ENCODE measurements at regions not wholly inside any gene's neighbourhood (a gene's known extent, or its start where the extent isn't known, plus 50 kb on each side); places are given as distances from the start of the nearest gene placed in this dataset.

- H3K4me1 ChIP-seq = no peaks in the 10 kb centered on the region
- DNase-seq = no peak
- H3K36me3 ChIP-seq = no peaks in the 10 kb centered on the region
- intact Hi-C loops (cut with DNase I) = no loop called here
- no peak overlapping the region for H3K4me3 ChIP-seq (replicated peaks in 1 of 3)
- H3K27ac ChIP-seq = no peak overlapping the region
- WGBS, 2 donors = 95 to 96% methylated on average over 1 of the region's 1 CpG
- TF ChIP-seq CTCF (IDR thresholded peaks at IDR 0.05) (no peak), POLR2A (IDR thresholded peaks at IDR 0.05) (no peak)
- H3K27me3 ChIP-seq = no peaks in the 10 kb centered on the region
- no peaks in the 10 kb centered on the region for H3K9me3 ChIP-seq
Observed at GRCh38 chrX:63439580-63439979, 88.4 kb upstream of the SPIN4 start.

- Histone ChIP-seq H3K9me3 (no peaks in the 10 kb centered on the region), H3K4me1 (no peaks in the 10 kb centered on the region), H3K27ac (no peak overlapping the region), H3K36me3 (no peaks in the 10 kb centered on the region), H3K4me3 (replicated peaks in 1 of 3) (no peak overlapping the region), H3K27me3 (no peaks in the 10 kb centered on the region)
- TF ChIP-seq POLR2A (IDR thresholded peaks at IDR 0.05) (no peak), CTCF (IDR thresholded peaks at IDR 0.05) (no peak)
- 40 to 50% methylated on average over 1 of the region's 1 CpG for WGBS, 2 donors
- DNase-seq = no peak
- intact Hi-C loops (cut with DNase I) = no loop called here
Observed at GRCh38 chrX:63436865-63437264, 85.7 kb upstream of the SPIN4 start.

- H3K4me1 ChIP-seq = no peaks in the 10 kb centered on the region
- TF ChIP-seq CTCF (IDR thresholded peaks at IDR 0.05) (no peak), POLR2A (IDR thresholded peaks at IDR 0.05) (no peak)
- no peak for DNase-seq
- 85 to 86% methylated on average over 6 of the region's 6 CpGs for WGBS, 2 donors
- intact Hi-C loops (cut with DNase I) = no loop called here
- H3K4me3 ChIP-seq (replicated peaks in 1 of 3) = no peak overlapping the region
- no peaks in the 10 kb centered on the region for H3K36me3 ChIP-seq
- H3K27me3 ChIP-seq = no peaks in the 10 kb centered on the region
- no peaks in the 10 kb centered on the region for H3K9me3 ChIP-seq
- H3K27ac ChIP-seq = no peak overlapping the region
Observed at GRCh38 chrX:63434665-63435064, 83.5 kb upstream of the SPIN4 start.

- Histone ChIP-seq H3K4me3 (replicated peaks in 1 of 3) (no peak overlapping the region), H3K9me3 (no peaks in the 10 kb centered on the region), H3K27me3 (no peaks in the 10 kb centered on the region), H3K4me1 (no peaks in the 10 kb centered on the region), H3K36me3 (no peaks in the 10 kb centered on the region), H3K27ac (no peak overlapping the region)
- no peak for DNase-seq
- 96 to 98% methylated on average over 10 of the region's 10 CpGs for whole genome bisulfite sequencing, 2 donors
- intact Hi-C loops (cut with DNase I) = no loop called here
- no peak for TF ChIP-seq CTCF (IDR thresholded peaks at IDR 0.05)
- TF ChIP-seq POLR2A (IDR thresholded peaks at IDR 0.05) = no peak
Observed at GRCh38 chrX:63434206-63434605, 83.1 kb upstream of the SPIN4 start.

- 93 to 96% methylated on average over 5 of the region's 5 CpGs for WGBS, 2 donors
- TF ChIP-seq POLR2A (IDR thresholded peaks at IDR 0.05) = no peak
- TF ChIP-seq CTCF (IDR thresholded peaks at IDR 0.05) = no peak
- intact Hi-C loops (cut with DNase I) = no loop called here
- DNase-seq = no peak
- no peaks in the 10 kb centered on the region for H3K4me1 ChIP-seq
- no peaks in the 10 kb centered on the region for H3K36me3 ChIP-seq
- no peaks in the 10 kb centered on the region for H3K27me3 ChIP-seq
- H3K4me3 ChIP-seq (replicated peaks in 1 of 3) = no peak overlapping the region
- no peaks in the 10 kb centered on the region for H3K9me3 ChIP-seq
- H3K27ac ChIP-seq = no peak overlapping the region
Observed at GRCh38 chrX:63430026-63430425, 78.9 kb upstream of the SPIN4 start.

All from thyroid gland (tissue), 4 donors.